K562 (cell line): ENCODE measurements at regions not wholly inside any gene's neighbourhood (a gene's known extent, or its start where the extent isn't known, plus 50 kb on each side); places are given as distances from the start of the nearest gene placed in this dataset.

Experiments used
- E4F1 ChIP-seq: fragments of 250-450 bp; sonication (Bioruptor Pico); IDR thresholded peaks from 2 replicates; pipeline ENCODE4 v1.5.0; 2021; ENCODE audit warnings: mild to moderate bottlenecking, borderline replicate concordance
- GABPA ChIP-seq: fragments of 200-800 bp; sonication (Bioruptor generic); conservative IDR thresholded peaks from 2 replicates; pipeline ENCODE4 v1.6.1; 2016; ENCODE audit warnings: low read depth, missing genetic modification characterization, missing compliant biosample characterization
- TCFL5 ChIP-seq: fragments of 250-450 bp; sonication (Bioruptor Pico); conservative IDR thresholded peaks from 2 replicates; pipeline ENCODE4 v1.6.1; 2021; ENCODE audit warnings: mild to moderate bottlenecking, moderate library complexity, matching md5 sums
- ZMIZ1 ChIP-seq, 2 experiments: fragments of 150-350 bp in 1 of 2; IDR thresholded peaks; 2 replicates each; pipeline ENCODE4 v1.6.1; 2012 to 2016; ENCODE audit warnings: low read depth in 2 of 2, low read length in 2 of 2, mild to moderate bottlenecking in 1 of 2, moderate library complexity in 1 of 2
- ZNF696 ChIP-seq: fragments of 250-450 bp; sonication (Bioruptor Pico); conservative IDR thresholded peaks from 2 replicates; pipeline ENCODE4 v1.4.0; 2020; ENCODE audit warnings: mild to moderate bottlenecking, moderate library complexity
- ZNF766 ChIP-seq: fragments of 200-800 bp; sonication (Bioruptor generic); conservative IDR thresholded peaks from 2 replicates; pipeline ENCODE4 v1.6.1; 2016; ENCODE audit warnings: missing genetic modification characterization, missing compliant biosample characterization

DNA sequence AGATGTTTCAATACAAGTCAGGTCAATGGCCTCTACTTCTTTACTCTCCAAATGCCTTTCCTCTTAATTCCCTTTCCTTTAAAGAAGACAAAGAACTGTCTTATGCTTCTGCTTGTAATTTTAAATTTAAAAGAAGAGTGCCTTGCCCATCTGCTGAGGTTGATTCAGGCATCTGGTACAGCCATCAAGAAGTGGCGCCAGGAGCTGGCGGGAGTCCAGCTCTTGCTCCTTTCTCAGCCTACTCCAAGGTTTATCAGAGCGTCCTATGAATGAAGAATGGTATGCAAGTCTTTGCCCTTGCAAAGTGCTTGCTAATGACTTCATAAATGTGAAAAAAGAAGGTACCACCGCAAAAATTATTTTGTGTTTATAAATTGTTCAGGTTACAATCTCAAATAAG is 294.6 kb upstream of the TGFBR2 start (continued):
- no peak for TF ChIP-seq E4F1 (CRISPR knock-in tag)
- no peak for TF ChIP-seq TCFL5 (CRISPR knock-in tag)
- TF ChIP-seq ZNF766 (CRISPR knock-in tag), result no peak
- TF ChIP-seq GABPA (tag), result no peak
- no peak for TF ChIP-seq ZNF696 (CRISPR knock-in tag)
- TF ChIP-seq ZMIZ1 (IDR thresholded peaks at IDR 0.05; ENCODE audit: low read depth in 2 of 2, low read length in 2 of 2), result no peak
